ENCODE measurements at regions not wholly inside any gene's neighbourhood (a gene's known extent, or its start where the extent isn't known, plus 50 kb on each side); places are given as distances from the start of the nearest gene placed in this dataset.

- TF ChIP-seq ZNF532 (CRISPR knock-in tag; IDR thresholded peaks at IDR 0.05; ENCODE audit: borderline replicate concordance) = no peak
- TF ChIP-seq NR1H2 (CRISPR knock-in tag; IDR thresholded peaks at IDR 0.05) = no peak
- TF ChIP-seq, protein P1, sequence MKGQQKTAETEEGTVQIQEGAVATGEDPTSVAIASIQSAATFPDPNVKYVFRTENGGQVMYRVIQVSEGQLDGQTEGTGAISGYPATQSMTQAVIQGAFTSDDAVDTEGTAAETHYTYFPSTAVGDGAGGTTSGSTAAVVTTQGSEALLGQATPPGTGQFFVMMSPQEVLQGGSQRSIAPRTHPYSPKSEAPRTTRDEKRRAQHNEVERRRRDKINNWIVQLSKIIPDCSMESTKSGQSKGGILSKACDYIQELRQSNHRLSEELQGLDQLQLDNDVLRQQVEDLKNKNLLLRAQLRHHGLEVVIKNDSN (CRISPR knock-in tag; IDR thresholded peaks at IDR 0.05) = no peak
- TF ChIP-seq CREB1 (CRISPR knock-in tag; IDR thresholded peaks at IDR 0.05) = no peak
- TF ChIP-seq JUN (CRISPR knock-in tag; IDR thresholded peaks at IDR 0.05) = no peak
- no peak for TF ChIP-seq ZNF121 (CRISPR knock-in tag; IDR thresholded peaks at IDR 0.05)
- TF ChIP-seq E2F4 (CRISPR knock-in tag; IDR thresholded peaks at IDR 0.05; ENCODE audit: borderline replicate concordance, low read depth) = no peak
- no peak for TF ChIP-seq MYBL2 (CRISPR knock-in tag; IDR thresholded peaks at IDR 0.05)
- no peak for TF ChIP-seq RORB (CRISPR knock-in tag; IDR thresholded peaks at IDR 0.05)
Observed at GRCh38 chr16:82360024-82360783, 190.2 kb upstream of the MPHOSPH6 start (continued).

GRCh38 chr16:82358606-82359221 lies 188.7 kb upstream of the MPHOSPH6 start:
- H3K27me3 Mint-ChIP-seq (ENCODE audit: low read depth) = no peaks in the 10 kb centered on the region
- DNase-seq (ENCODE audit: low spot score) (no peak), ATAC-seq (no peak)
- POLR2A ChIA-PET = no interaction called here
- H3K9me3 Mint-ChIP-seq = peaks cover 22% of the 10 kb centered on the region
- CTCF ChIA-PET = no interaction called here
- H3K27ac Mint-ChIP-seq = no peak overlapping the region
- no peak overlapping the region for H3K4me3 Mint-ChIP-seq
- peaks cover 9% of the 10 kb centered on the region for H3K4me1 Mint-ChIP-seq
- no peaks in the 10 kb centered on the region for H3K36me3 Mint-ChIP-seq
- TF ChIP-seq ZNF317 (CRISPR knock-in tag; IDR thresholded peaks at IDR 0.05; ENCODE audit: borderline replicate concordance, low read depth) = no peak
- no peak for TF ChIP-seq ZBTB21 (CRISPR knock-in tag; IDR thresholded peaks at IDR 0.05; ENCODE audit: borderline replicate concordance)
- TF ChIP-seq FOXP1 (CRISPR knock-in tag; IDR thresholded peaks at IDR 0.05; ENCODE audit: borderline replicate concordance) = no peak
- no peak for TF ChIP-seq AFF4 (CRISPR knock-in tag; IDR thresholded peaks at IDR 0.05; ENCODE audit: borderline replicate concordance)
- TF ChIP-seq ZNF532 (CRISPR knock-in tag; IDR thresholded peaks at IDR 0.05; ENCODE audit: borderline replicate concordance) = no peak
- TF ChIP-seq, protein P2, sequence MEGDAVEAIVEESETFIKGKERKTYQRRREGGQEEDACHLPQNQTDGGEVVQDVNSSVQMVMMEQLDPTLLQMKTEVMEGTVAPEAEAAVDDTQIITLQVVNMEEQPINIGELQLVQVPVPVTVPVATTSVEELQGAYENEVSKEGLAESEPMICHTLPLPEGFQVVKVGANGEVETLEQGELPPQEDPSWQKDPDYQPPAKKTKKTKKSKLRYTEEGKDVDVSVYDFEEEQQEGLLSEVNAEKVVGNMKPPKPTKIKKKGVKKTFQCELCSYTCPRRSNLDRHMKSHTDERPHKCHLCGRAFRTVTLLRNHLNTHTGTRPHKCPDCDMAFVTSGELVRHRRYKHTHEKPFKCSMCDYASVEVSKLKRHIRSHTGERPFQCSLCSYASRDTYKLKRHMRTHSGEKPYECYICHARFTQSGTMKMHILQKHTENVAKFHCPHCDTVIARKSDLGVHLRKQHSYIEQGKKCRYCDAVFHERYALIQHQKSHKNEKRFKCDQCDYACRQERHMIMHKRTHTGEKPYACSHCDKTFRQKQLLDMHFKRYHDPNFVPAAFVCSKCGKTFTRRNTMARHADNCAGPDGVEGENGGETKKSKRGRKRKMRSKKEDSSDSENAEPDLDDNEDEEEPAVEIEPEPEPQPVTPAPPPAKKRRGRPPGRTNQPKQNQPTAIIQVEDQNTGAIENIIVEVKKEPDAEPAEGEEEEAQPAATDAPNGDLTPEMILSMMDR (IDR thresholded peaks at IDR 0.05) = no peak
- TF ChIP-seq MYBL2 (CRISPR knock-in tag; IDR thresholded peaks at IDR 0.05) = no peak
- TF ChIP-seq ATF1 (CRISPR knock-in tag; IDR thresholded peaks at IDR 0.05) = no peak
- no peak for TF ChIP-seq E2F5 (CRISPR knock-in tag; IDR thresholded peaks at IDR 0.05)
- no peak for TF ChIP-seq TEAD4 (CRISPR knock-in tag; IDR thresholded peaks at IDR 0.05)
